Endothelial cell (in vitro differentiated cells): ENCODE measurements at regions not wholly inside any gene's neighbourhood (a gene's known extent, or its start where the extent isn't known, plus 50 kb on each side); places are given as distances from the start of the nearest gene placed in this dataset.

Experiments used
- DNase-seq: peaks from one replicate; pipeline ENCODE4 v3.0.0; 2021; ENCODE audit warnings: low spot score
- H3K27ac Mint-ChIP-seq: one replicate; pipeline ENCODE4 v1.8.0; 2021; ENCODE audit warnings: mixed read lengths, inconsistent platforms; ENCODE audit not compliant: unreplicated experiment
- H3K27me3 Mint-ChIP-seq: one replicate; pipeline ENCODE4 v1.8.0; 2021; ENCODE audit warnings: mild to moderate bottlenecking, moderate library complexity, mixed read lengths, inconsistent platforms; ENCODE audit not compliant: unreplicated experiment
- H3K36me3 Mint-ChIP-seq: one replicate; pipeline ENCODE4 v1.8.0; 2021; ENCODE audit warnings: mild to moderate bottlenecking, low read depth, mixed read lengths, inconsistent platforms; ENCODE audit not compliant: unreplicated experiment
- H3K4me1 Mint-ChIP-seq: one replicate; pipeline ENCODE4 v1.8.0; 2021; ENCODE audit warnings: mild to moderate bottlenecking, mixed read lengths, inconsistent platforms; ENCODE audit not compliant: unreplicated experiment
- H3K4me3 Mint-ChIP-seq: one replicate; pipeline ENCODE4 v1.8.0; 2021; ENCODE audit warnings: mild to moderate bottlenecking, mixed read lengths, inconsistent platforms; ENCODE audit not compliant: unreplicated experiment
- H3K9me3 Mint-ChIP-seq: one replicate; pipeline ENCODE4 v1.8.0; 2021; ENCODE audit warnings: mixed read lengths, inconsistent platforms; ENCODE audit not compliant: unreplicated experiment
- CTCF ChIP-seq: fragments of 200-600 bp; sonication (generic); IDR thresholded peaks from one replicate; pipeline ENCODE4 v1.5.0; 2021; ENCODE audit warnings: antibody characterized with exemption; ENCODE audit not compliant: unreplicated experiment

DNA sequence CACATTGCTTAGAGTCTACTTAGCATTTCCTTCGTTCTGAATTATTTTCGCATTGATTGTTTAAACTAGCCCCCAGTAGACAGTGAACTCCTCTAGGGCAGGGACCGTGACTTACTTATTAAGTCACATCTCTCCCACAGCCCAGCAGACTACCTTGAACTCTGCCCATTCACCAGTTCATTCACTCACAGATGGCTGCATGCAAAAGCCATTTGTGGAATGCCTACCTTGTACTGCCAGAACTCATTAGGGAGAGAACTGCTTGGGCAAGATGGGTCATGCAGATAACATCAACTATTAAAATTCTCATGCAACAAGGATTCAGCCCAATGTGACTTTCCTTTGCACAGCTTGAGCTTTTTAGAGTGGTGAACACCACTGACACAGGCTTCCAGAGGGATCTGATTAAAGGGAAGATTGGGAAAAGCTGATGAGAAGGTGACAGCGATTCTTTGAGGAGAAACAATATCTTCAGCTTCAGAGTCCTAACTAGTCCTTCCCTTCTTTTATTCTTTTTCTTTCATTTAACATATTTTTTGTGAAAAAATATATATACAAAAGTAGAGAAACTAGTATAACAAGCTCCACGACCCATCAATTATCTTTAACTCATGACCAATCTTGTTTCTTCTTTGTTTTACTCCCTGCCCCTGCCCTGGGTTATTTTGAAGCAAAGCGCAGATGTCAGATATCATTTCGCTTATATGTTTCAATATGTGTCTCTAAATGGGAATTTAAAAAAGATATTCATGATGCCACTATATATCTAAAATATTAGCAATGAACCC is 273.9 kb downstream of the CDC5L start:
- Mint-ChIP-seq H3K27ac (no peak overlapping the region), H3K36me3 (no peaks in the 10 kb centered on the region), H3K4me1 (peaks cover 10% of the 10 kb centered on the region), H3K4me3 (no peak overlapping the region), H3K9me3 (no peaks in the 10 kb centered on the region), H3K27me3 (no peaks in the 10 kb centered on the region)
- no peak for TF ChIP-seq CTCF
- DNase-seq, result no peak

GRCh38 chr6:44662461-44663121 is 275.1 kb downstream of the CDC5L start:
- no peak overlapping the region for H3K4me3 Mint-ChIP-seq
- H3K4me1 Mint-ChIP-seq, result peaks cover 10% of the 10 kb centered on the region

GRCh38 chr6:44663860-44664634 is 276.5 kb downstream of the CDC5L start:
- Mint-ChIP-seq H3K27me3 (no peaks in the 10 kb centered on the region), H3K4me3 (no peak overlapping the region), H3K9me3 (no peaks in the 10 kb centered on the region), H3K27ac (no peak overlapping the region), H3K4me1 (peaks cover 10% of the 10 kb centered on the region), H3K36me3 (peaks cover 3% of the 10 kb centered on the region)
- no peak for TF ChIP-seq CTCF
- DNase-seq, result no peak

More at GRCh38 chr6:44662461-44663121, 275.1 kb downstream of the CDC5L start:
- no peak for TF ChIP-seq CTCF
- Mint-ChIP-seq H3K36me3 (no peaks in the 10 kb centered on the region), H3K27me3 (no peaks in the 10 kb centered on the region), H3K27ac (no peak overlapping the region), H3K9me3 (no peaks in the 10 kb centered on the region)
- DNase-seq, result no peak

DNA sequence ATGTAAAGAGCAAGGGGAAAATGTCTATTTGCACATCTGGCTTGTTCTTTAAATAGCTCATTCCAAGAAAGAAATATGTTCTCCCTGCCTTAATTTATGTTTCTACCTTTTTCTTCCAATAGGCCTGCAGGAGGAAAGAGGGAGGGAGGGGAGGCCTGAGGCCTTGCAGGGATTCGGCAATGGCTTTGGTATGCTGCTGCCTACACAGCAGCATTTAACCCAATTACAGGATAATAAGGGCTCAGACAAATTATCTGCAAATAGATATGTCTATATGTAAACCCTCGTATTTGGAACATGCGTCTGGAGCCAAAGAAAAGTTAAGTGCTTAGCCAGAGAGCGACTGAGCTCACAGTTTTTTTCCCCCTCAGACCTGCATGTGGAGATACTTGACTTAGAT is 277.2 kb downstream of the CDC5L start:
- Mint-ChIP-seq H3K36me3 (peaks cover 3% of the 10 kb centered on the region), H3K4me1 (peaks cover 6% of the 10 kb centered on the region), H3K27ac (no peak overlapping the region), H3K4me3 (no peak overlapping the region), H3K27me3 (no peaks in the 10 kb centered on the region), H3K9me3 (no peaks in the 10 kb centered on the region)
- TF ChIP-seq CTCF, result no peak
- DNase-seq, result no peak
